GM23338 (cell line): ENCODE measurements at regions not wholly inside any gene's neighbourhood (a gene's known extent, or its start where the extent isn't known, plus 50 kb on each side); places are given as distances from the start of the nearest gene placed in this dataset.
A peak's percentile ranks its signal among the peaks of the same experiment; 100 is the strongest.

ENCODE experiments used
- ATAC-seq: fragments of 200-7000 bp; cut with Tn5 transposase; 3 replicates; pipeline ENCODE4 v1.9.1; 2020
- DNase-seq: peaks from one replicate; pipeline ENCODE4 v3.0.0-alpha.2; 2015; ENCODE audit warnings: low spot score
- H2AFZ ChIP-seq: fragments of 200-600 bp; sonication (generic); 2 replicates; pipeline ENCODE4 v1.8.0; 2016; ENCODE audit warnings: antibody characterized with exemption, mild to moderate bottlenecking, moderate library complexity
- H3F3A ChIP-seq: fragments of 200-600 bp; sonication (generic); replicated peaks from 2 replicates; pipeline ENCODE4 v1.8.0; 2017; ENCODE audit warnings: antibody characterized with exemption, mixed run types, low read depth
- H3K27ac ChIP-seq: fragments of 200-600 bp; sonication (generic); 2 replicates; pipeline ENCODE4 v1.6.1; 2016; ENCODE audit warnings: low read depth
- H3K27me3 ChIP-seq: fragments of 200-600 bp; sonication (generic); 2 replicates; pipeline ENCODE4 v1.8.0; 2016; ENCODE audit warnings: mild to moderate bottlenecking, mixed run types, moderate library complexity; ENCODE audit not compliant: insufficient read depth
- H3K36me3 ChIP-seq: fragments of 200-600 bp; sonication (generic); 2 replicates; pipeline ENCODE4 v1.8.0; 2016; ENCODE audit warnings: mild to moderate bottlenecking; ENCODE audit not compliant: insufficient read depth
- H3K4me1 ChIP-seq: fragments of 200-600 bp; sonication (generic); 2 replicates; pipeline ENCODE4 v1.8.0; 2016; ENCODE audit warnings: mild to moderate bottlenecking, moderate library complexity; ENCODE audit not compliant: insufficient read depth
- H3K4me2 ChIP-seq: fragments of 200-600 bp; sonication (generic); 2 replicates; pipeline ENCODE4 v1.7.1; 2017; ENCODE audit warnings: mixed run types
- H3K4me3 ChIP-seq: fragments of 200-600 bp; sonication (generic); 2 replicates; pipeline ENCODE4 v1.6.1; 2016; ENCODE audit warnings: mixed run types
- H3K79me2 ChIP-seq: fragments of 200-600 bp; sonication (generic); replicated peaks from 2 replicates; pipeline ENCODE4 v1.8.0; 2017; ENCODE audit warnings: mild to moderate bottlenecking; ENCODE audit not compliant: insufficient read depth
- H3K9me2 ChIP-seq: fragments of 200-600 bp; sonication (generic); 2 replicates; pipeline ENCODE4 v1.8.0; 2017; ENCODE audit not compliant: insufficient read depth
- H4K20me1 ChIP-seq: fragments of 200-600 bp; sonication (generic); replicated peaks from 2 replicates; pipeline ENCODE4 v1.8.0; 2017; ENCODE audit warnings: mild to moderate bottlenecking; ENCODE audit not compliant: insufficient read depth
- H3K27ac Mint-ChIP-seq: 2 replicates; pipeline ENCODE4 v1.8.0; 2020; ENCODE audit warnings: inconsistent platforms, mild to moderate bottlenecking, moderate library complexity, mixed read lengths
- H3K27me3 Mint-ChIP-seq: 3 replicates; pipeline ENCODE4 v1.8.0; 2022; ENCODE audit warnings: low read depth, mild to moderate bottlenecking, moderate library complexity, mixed read lengths, inconsistent platforms; ENCODE audit not compliant: insufficient read depth, poor library complexity
- H3K36me3 Mint-ChIP-seq: 3 replicates; pipeline ENCODE4 v1.8.0; 2021; ENCODE audit warnings: low read depth, mild to moderate bottlenecking, inconsistent platforms, moderate library complexity, mixed read lengths
- H3K4me1 Mint-ChIP-seq: 3 replicates; pipeline ENCODE4 v1.8.0; 2020; ENCODE audit warnings: mild to moderate bottlenecking, inconsistent platforms, mixed read lengths
- H3K4me3 Mint-ChIP-seq: 3 replicates; pipeline ENCODE4 v1.8.0; 2021; ENCODE audit warnings: moderate library complexity, mild to moderate bottlenecking, inconsistent platforms, mixed read lengths
- H3K9me3 Mint-ChIP-seq: 3 replicates; pipeline ENCODE4 v1.8.0; 2020; ENCODE audit warnings: moderate library complexity, mild to moderate bottlenecking, inconsistent platforms, mixed read lengths
- CREB1 ChIP-seq: fragments of 250-450 bp; sonication (Bioruptor Pico); IDR thresholded peaks from 2 replicates; pipeline ENCODE4 v1.5.0; 2020; ENCODE audit warnings: low read depth, mild to moderate bottlenecking, moderate library complexity
- CTCF ChIP-seq, 2 experiments: fragments of 200-600 bp in 1 of 2; sonication (generic) in 1 of 2; conservative IDR thresholded peaks; 2 replicates each; pipeline versions ENCODE4 v1.5.1 to v1.6.1; 2016 to 2017; ENCODE audit warnings: antibody characterized with exemption in 2 of 2, low read depth in 2 of 2, mild to moderate bottlenecking in 2 of 2, moderate library complexity in 1 of 2
- ETS1 ChIP-seq: IDR thresholded peaks from 2 replicates; pipeline ENCODE4 v1.6.1; 2016; ENCODE audit warnings: antibody characterized with exemption
- EZH2 ChIP-seq: fragments of 200-600 bp; sonication (generic); IDR thresholded peaks from one replicate; pipeline ENCODE4 v1.8.0; 2017; ENCODE audit warnings: antibody characterized with exemption, mild to moderate bottlenecking, low read depth; ENCODE audit not compliant: unreplicated experiment
- EZH2phosphoT487 ChIP-seq: fragments of 200-600 bp; sonication (generic); IDR thresholded peaks from one replicate; pipeline ENCODE4 v1.8.1; 2018; ENCODE audit warnings: antibody characterized with exemption; ENCODE audit not compliant: unreplicated experiment
- JUNB ChIP-seq: IDR thresholded peaks from one replicate; pipeline ENCODE4 v1.6.1; 2016; ENCODE audit warnings: antibody characterized with exemption; ENCODE audit not compliant: unreplicated experiment
- NANOG ChIP-seq: IDR thresholded peaks from 2 replicates; pipeline ENCODE4 v1.6.1; 2016; ENCODE audit warnings: antibody characterized with exemption, borderline replicate concordance
- POLR2AphosphoS5 ChIP-seq: IDR thresholded peaks from 2 replicates; pipeline ENCODE4 v1.6.1; 2016; ENCODE audit warnings: antibody characterized with exemption, low read depth
- REST ChIP-seq: IDR thresholded peaks from one replicate; pipeline ENCODE4 v1.6.1; 2018; ENCODE audit warnings: antibody characterized with exemption; ENCODE audit not compliant: unreplicated experiment
- STAT1 ChIP-seq: IDR thresholded peaks from one replicate; pipeline ENCODE4 v1.6.1; 2016; ENCODE audit warnings: antibody characterized with exemption; ENCODE audit not compliant: unreplicated experiment
- ZNF114 ChIP-seq: fragments of 250-450 bp; sonication (Bioruptor Pico); IDR thresholded peaks from 2 replicates; pipeline ENCODE4 v1.5.0; 2020; ENCODE audit warnings: mild to moderate bottlenecking, moderate library complexity
- ZNF331 ChIP-seq: fragments of 250-450 bp; sonication (Bioruptor Pico); IDR thresholded peaks from 2 replicates; pipeline ENCODE4 v1.5.0; 2020; ENCODE audit warnings: low read depth, mild to moderate bottlenecking, moderate library complexity
- ZNF462 ChIP-seq: fragments of 250-450 bp; sonication (Bioruptor Pico); IDR thresholded peaks from 2 replicates; pipeline ENCODE4 v1.5.0; 2020; ENCODE audit warnings: mild to moderate bottlenecking, moderate library complexity

- peak; percentile 34 for DNase-seq
- peaks cover 1% of the 10 kb centered on the region for H3K27me3 Mint-ChIP-seq
Measured at GRCh38 chr6:167401525-167402194, 76.8 kb downstream of the TTLL2 start.

More at GRCh38 chr6:167401525-167402194, 76.8 kb downstream of the TTLL2 start:
- no peaks in the 10 kb centered on the region for H3F3A ChIP-seq
- Mint-ChIP-seq H3K9me3 (no peaks in the 10 kb centered on the region; the same call in 2 of the 3 replicates), H3K4me3 (no peak overlapping the region), H3K27ac (no peak overlapping the region; the same call in 1 of the 2 replicates), H3K4me1 (peaks cover 15% of the 10 kb centered on the region), H3K36me3 (no peaks in the 10 kb centered on the region)
- no peaks in the 10 kb centered on the region for H3K27me3 ChIP-seq
- H3K4me3 ChIP-seq: no peak overlapping the region
- no peak overlapping the region for H3K27ac ChIP-seq
- H3K4me1 ChIP-seq: no peaks in the 10 kb centered on the region
- no peaks in the 10 kb centered on the region for H3K9me2 ChIP-seq
- no peaks in the 10 kb centered on the region for H3K36me3 ChIP-seq
- ATAC-seq: peak; percentile 74
- no peaks in the 10 kb centered on the region for H4K20me1 ChIP-seq
- H3K4me2 ChIP-seq: no peak overlapping the region
- H2AFZ ChIP-seq: peak overlapping the region; percentile 72
- H3K79me2 ChIP-seq: no peaks in the 10 kb centered on the region
- no peak for TF ChIP-seq ETS1
- no peak for TF ChIP-seq CREB1 (CRISPR knock-in tag)
- no peak for TF ChIP-seq ZNF114 (CRISPR knock-in tag)
- no peak for TF ChIP-seq POLR2AphosphoS5
- no peak for TF ChIP-seq NANOG
- TF ChIP-seq ZNF331 (CRISPR knock-in tag): no peak
- TF ChIP-seq STAT1: no peak
- TF ChIP-seq JUNB: no peak
- TF ChIP-seq CTCF (conservative IDR thresholded peaks at IDR 0.05; ENCODE audit: low read depth in 2 of 2): no peak
- TF ChIP-seq EZH2phosphoT487: no peak
- TF ChIP-seq REST: no peak
- no peak for TF ChIP-seq EZH2
- TF ChIP-seq ZNF462 (CRISPR knock-in tag): no peak
